Stomach (tissue), 4 donors: ENCODE measurements at regions not wholly inside any gene's neighbourhood (a gene's known extent, or its start where the extent isn't known, plus 50 kb on each side); places are given as distances from the start of the nearest gene placed in this dataset.

ENCODE experiments used
- CTCF ChIP-seq, 7 experiments: fragments of 450-650 bp in 4 of 7; fragments of 200-600 bp in 3 of 7; sonication (generic) in 3 of 7; IDR thresholded peaks; one replicate each; pipeline ENCODE4 v1.5.1; 2016 to 2019; ENCODE audit warnings: antibody characterized with exemption in 7 of 7, control low read depth in 2 of 7, mild to moderate bottlenecking in 1 of 7
- EP300 ChIP-seq: sonication (generic); formaldehyde crosslinking; IDR thresholded peaks from one replicate; pipeline ENCODE4 v1.6.1; 2017; ENCODE audit warnings: antibody characterized with exemption

- TF ChIP-seq EP300 (no peak), CTCF (IDR thresholded peaks at IDR 0.05) (no peak)
These were observed 88.1 kb downstream of the CCDC34 start for GRCh38 chr11:27274854-27275395.
